Activated CD8-positive, alpha-beta T cell treated with anti-CD3 and anti-CD28 coated beads for 36 hours (primary cell): ENCODE measurements at regions not wholly inside any gene's neighbourhood (a gene's known extent, or its start where the extent isn't known, plus 50 kb on each side); places are given as distances from the start of the nearest gene placed in this dataset.

Source experiments
- ATAC-seq: fragments of 200-7000 bp; cut with Tn5 transposase; one replicate; pipeline ENCODE4 v1.10.0; 2021; ENCODE audit warnings: mild to moderate bottlenecking, moderate library complexity
- CTCF ChIA-PET: fragments of 350-600 bp; sonication (Branson Sonifier 250); formaldehyde crosslinking; loops from one replicate; lab custom pipeline; 2021; ENCODE audit warnings: antibody characterized with exemption; lab: Charles Lee
- POLR2A ChIA-PET: fragments of 350-600 bp; sonication (Branson Sonifier 250); formaldehyde crosslinking; loops from one replicate; lab custom pipeline; 2021; ENCODE audit warnings: antibody characterized with exemption; lab: Charles Lee
- DNase-seq: peaks from one replicate; pipeline ENCODE4 v3.0.0-alpha.2; 2020
- H3K27ac Mint-ChIP-seq: one replicate; pipeline ENCODE4 v1.8.0; 2021; ENCODE audit warnings: mild to moderate bottlenecking, mixed read lengths
- H3K27me3 Mint-ChIP-seq: one replicate; pipeline ENCODE4 v1.8.0; 2021; ENCODE audit warnings: mixed read lengths
- H3K36me3 Mint-ChIP-seq: one replicate; pipeline ENCODE4 v1.8.0; 2021; ENCODE audit warnings: low read depth, mixed read lengths
- H3K4me1 Mint-ChIP-seq: one replicate; pipeline ENCODE4 v1.8.0; 2021; ENCODE audit warnings: low read depth, mixed read lengths
- H3K4me3 Mint-ChIP-seq: one replicate; pipeline ENCODE4 v1.8.0; 2021; ENCODE audit warnings: mild to moderate bottlenecking, moderate library complexity, mixed read lengths
- H3K9me3 Mint-ChIP-seq: one replicate; pipeline ENCODE4 v1.8.0; 2021; ENCODE audit warnings: mixed read lengths
- CTCF ChIP-seq: fragments of 200-600 bp; IDR thresholded peaks from one replicate; pipeline ENCODE4 v1.8.0; 2022; ENCODE audit warnings: antibody characterized with exemption, mild to moderate bottlenecking
- intact Hi-C: fragments of 100-400 bp; cut with micrococcal nuclease; formaldehyde crosslinking; loops from one replicate; pipeline ENCODE4 v1.10.0; 2022

- Mint-ChIP-seq H3K9me3 (no peaks in the 10 kb centered on the region), H3K36me3 (no peaks in the 10 kb centered on the region), H3K27ac (no peak overlapping the region), H3K4me3 (no peak overlapping the region), H3K4me1 (no peaks in the 10 kb centered on the region), H3K27me3 (peaks cover 2% of the 10 kb centered on the region)
- intact Hi-C loops, result no loop called here
- ChIA-PET POLR2A (no interaction called here), CTCF (interaction anchor here (0.8 kb wide), 1 partner anchor 456 kb away, joined by 3 read pairs; no protein-coding TSS in a partner anchor)
- no peak for ATAC-seq
- DNase-seq, result peak; percentile 42
- TF ChIP-seq CTCF, result no peak
These were observed 75.0 kb upstream of the HECTD2 start for GRCh38 chr10:91335147-91335546.

- CTCF ChIA-PET, result no interaction called here
- Mint-ChIP-seq H3K4me1 (no peaks in the 10 kb centered on the region), H3K9me3 (no peaks in the 10 kb centered on the region), H3K27me3 (no peaks in the 10 kb centered on the region), H3K27ac (no peak overlapping the region), H3K4me3 (no peak overlapping the region), H3K36me3 (no peaks in the 10 kb centered on the region)
- intact Hi-C loops, result no loop called here
- no peak for DNase-seq
- TF ChIP-seq CTCF, result no peak
- POLR2A ChIA-PET, result no interaction called here
- ATAC-seq, result no peak
These were observed 70.4 kb upstream of the HECTD2 start for GRCh38 chr10:91339729-91340128.

- no peaks in the 10 kb centered on the region for H3K36me3 Mint-ChIP-seq
- no peaks in the 10 kb centered on the region for H3K4me1 Mint-ChIP-seq
- CTCF ChIA-PET, result no interaction called here
- intact Hi-C loops, result no loop called here
- no peaks in the 10 kb centered on the region for H3K9me3 Mint-ChIP-seq
- H3K4me3 Mint-ChIP-seq, result no peak overlapping the region
- POLR2A ChIA-PET, result interaction anchor here (0.6 kb wide), 1 partner anchor 82 kb away, joined by 3 read pairs; no protein-coding TSS in a partner anchor
- H3K27ac Mint-ChIP-seq, result no peak overlapping the region
- no peaks in the 10 kb centered on the region for H3K27me3 Mint-ChIP-seq
- DNase-seq, result no peak
- no peak for ATAC-seq
- no peak for TF ChIP-seq CTCF
These were observed 69.4 kb upstream of the HECTD2 start for GRCh38 chr10:91340613-91341362.

GRCh38 chr10:91341686-91342085 lies 68.5 kb upstream of the HECTD2 start:
- Mint-ChIP-seq H3K4me1 (no peaks in the 10 kb centered on the region), H3K27me3 (no peaks in the 10 kb centered on the region), H3K27ac (no peak overlapping the region), H3K9me3 (no peaks in the 10 kb centered on the region), H3K36me3 (no peaks in the 10 kb centered on the region), H3K4me3 (no peak overlapping the region)
- ChIA-PET POLR2A (no interaction called here), CTCF (no interaction called here)
- no peak for TF ChIP-seq CTCF
- ATAC-seq (no peak), DNase-seq (no peak)
- intact Hi-C loops, result no loop called here

- intact Hi-C loops, result no loop called here
- Mint-ChIP-seq H3K4me3 (no peak overlapping the region), H3K27me3 (no peaks in the 10 kb centered on the region), H3K36me3 (no peaks in the 10 kb centered on the region), H3K27ac (no peak overlapping the region), H3K9me3 (no peaks in the 10 kb centered on the region), H3K4me1 (no peaks in the 10 kb centered on the region)
- no peak for TF ChIP-seq CTCF
- DNase-seq (no peak), ATAC-seq (no peak)
- ChIA-PET POLR2A (no interaction called here), CTCF (no interaction called here)
These were observed 67.1 kb upstream of the HECTD2 start for GRCh38 chr10:91343010-91343409.
